ENCODE measurements at regions not wholly inside any gene's neighbourhood (a gene's known extent, or its start where the extent isn't known, plus 50 kb on each side); places are given as distances from the start of the nearest gene placed in this dataset.

GRCh38 chr6:134531611-134532010, 213.7 kb upstream of the SGK1 start:
- TF ChIP-seq POLR2A (IDR thresholded peaks at IDR 0.05) (no peak), CTCF (IDR thresholded peaks at IDR 0.05) (no peak)
- Histone ChIP-seq H3K4me1 (peaks cover 0 to 7% (median 0%) of the 10 kb centered on the region in 3 donors), H3K4me3 (no peak overlapping the region), H3K27me3 (no peaks in the 10 kb centered on the region), H3K27ac (no peak overlapping the region), H3K36me3 (no peaks in the 10 kb centered on the region), H3K9me3 (no peaks in the 10 kb centered on the region)
- intact Hi-C loops (cut with DNase I) = no loop called here
- no peak for DNase-seq

DNA sequence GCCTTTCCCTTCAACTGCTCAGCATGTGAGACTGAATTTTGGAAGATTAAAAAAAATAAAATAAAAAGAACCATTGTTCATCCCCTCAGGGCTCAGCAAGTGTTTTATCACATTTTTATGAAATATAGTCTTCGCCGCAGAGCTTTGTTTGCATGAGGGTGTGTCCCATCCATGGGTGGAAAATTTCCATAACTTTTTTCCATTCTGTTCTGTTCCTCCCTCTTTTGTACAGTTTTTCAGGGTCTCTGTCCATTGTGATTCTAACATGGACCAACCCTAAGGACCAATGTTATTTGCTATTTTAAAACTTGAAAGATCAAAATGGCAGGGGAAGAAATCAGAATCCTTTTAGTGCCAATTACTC, 213.3 kb upstream of the SGK1 start:
- no peak for DNase-seq
- Histone ChIP-seq H3K27me3 (no peaks in the 10 kb centered on the region), H3K4me3 (no peak overlapping the region), H3K27ac (no peak overlapping the region), H3K9me3 (no peaks in the 10 kb centered on the region), H3K36me3 (no peaks in the 10 kb centered on the region), H3K4me1 (peaks cover 0 to 7% (median 0%) of the 10 kb centered on the region in 3 donors)
- intact Hi-C loops (cut with DNase I) = no loop called here
- no peak for TF ChIP-seq POLR2A (IDR thresholded peaks at IDR 0.05)
- TF ChIP-seq CTCF (IDR thresholded peaks at IDR 0.05) = no peak
- WGBS, 2 donors = 75 to 86% methylated on average over 2 of the region's 2 CpGs

- Histone ChIP-seq H3K9me3 (no peaks in the 10 kb centered on the region), H3K4me1 (peaks cover 0 to 7% (median 0%) of the 10 kb centered on the region in 3 donors), H3K4me3 (no peak overlapping the region), H3K36me3 (no peaks in the 10 kb centered on the region), H3K27ac (no peak overlapping the region), H3K27me3 (no peaks in the 10 kb centered on the region)
- 51 to 56% methylated on average over 4 of the region's 4 CpGs for WGBS, 2 donors
- TF ChIP-seq CTCF (IDR thresholded peaks at IDR 0.05) (no peak), POLR2A (IDR thresholded peaks at IDR 0.05) (no peak)
- intact Hi-C loops (cut with DNase I) = no loop called here
- no peak for DNase-seq
These were observed 212.0 kb upstream of the SGK1 start for GRCh38 chr6:134529921-134530320.

- H3K4me1 ChIP-seq = peaks cover 0 to 7% (median 0%) of the 10 kb centered on the region in 3 donors
- no peaks in the 10 kb centered on the region for H3K27me3 ChIP-seq
- intact Hi-C loops (cut with DNase I) = no loop called here
- no peak for DNase-seq
- TF ChIP-seq POLR2A (IDR thresholded peaks at IDR 0.05) = no peak
- no peak for TF ChIP-seq CTCF (IDR thresholded peaks at IDR 0.05)
- no peaks in the 10 kb centered on the region for H3K9me3 ChIP-seq
- H3K36me3 ChIP-seq = no peaks in the 10 kb centered on the region
- no peak overlapping the region for H3K27ac ChIP-seq
- H3K4me3 ChIP-seq = no peak overlapping the region
These were observed 211.4 kb upstream of the SGK1 start for GRCh38 chr6:134529305-134529704.

GRCh38 chr6:134527108-134527787, 209.3 kb upstream of the SGK1 start:
- 68 to 85% methylated on average over 3 of the region's 3 CpGs for WGBS, 2 donors
- Histone ChIP-seq H3K36me3 (no peaks in the 10 kb centered on the region), H3K27me3 (no peaks in the 10 kb centered on the region), H3K9me3 (no peaks in the 10 kb centered on the region), H3K27ac (no peak overlapping the region), H3K4me3 (no peak overlapping the region), H3K4me1 (peaks cover 0 to 7% (median 0%) of the 10 kb centered on the region in 3 donors)
- TF ChIP-seq POLR2A (IDR thresholded peaks at IDR 0.05) = no peak
- no peak for TF ChIP-seq CTCF (IDR thresholded peaks at IDR 0.05)
- intact Hi-C loops (cut with DNase I) = no loop called here
- no peak for DNase-seq
